Jurkat, Clone E6-1 (cell line): ENCODE measurements at regions not wholly inside any gene's neighbourhood (a gene's known extent, or its start where the extent isn't known, plus 50 kb on each side); places are given as distances from the start of the nearest gene placed in this dataset.
A peak's percentile ranks its signal among the peaks of the same experiment; 100 is the strongest.
"Not testable (repeated sequence)": the region's sequence is repeated elsewhere in the genome, so short reads cannot be mapped to it uniquely, and the experiment has no call there.

Source experiments
- DNase-seq: peaks from one replicate; pipeline ENCODE4 v3.0.0-alpha.2; 2011; ENCODE audit warnings: low read depth, low spot score
- H3K4me3 ChIP-seq: 2 replicates; pipeline ENCODE4 v1.5.1; 2011; ENCODE audit warnings: mild to moderate bottlenecking, low read length, control low read depth, moderate library complexity

- peak overlapping the region; percentile 15; the same call in 1 of the 2 replicates for H3K4me3 ChIP-seq
- DNase-seq, result not testable (repeated sequence)
Observed at GRCh38 chr20:1730981-1731711, 73.6 kb upstream of the SIRPG start.

- not testable (repeated sequence) for H3K4me3 ChIP-seq, DNase-seq
Observed at GRCh38 chr20:1727303-1727702, 69.7 kb upstream of the SIRPG start.

GRCh38 chr20:1724901-1725300 lies 67.3 kb upstream of the SIRPG start:
- DNase-seq, result no peak
- no peak overlapping the region for H3K4me3 ChIP-seq

GRCh38 chr20:1722513-1723050 lies 65.0 kb upstream of the SIRPG start:
- H3K4me3 ChIP-seq, result no peak overlapping the region

GRCh38 chr20:1721687-1722512 lies 64.3 kb upstream of the SIRPG start:
- H3K4me3 ChIP-seq, result no peak overlapping the region
- no peak for DNase-seq

More at GRCh38 chr20:1722513-1723050, 65.0 kb upstream of the SIRPG start:
- no peak for DNase-seq

GRCh38 chr20:1720845-1721475 lies 63.4 kb upstream of the SIRPG start:
- DNase-seq, result no peak
- no peak overlapping the region for H3K4me3 ChIP-seq

- H3K4me3 ChIP-seq, result no peak overlapping the region
- no peak for DNase-seq
Observed at GRCh38 chr20:1720226-1720625, 62.6 kb upstream of the SIRPG start.

GRCh38 chr20:1718604-1719384 lies 61.2 kb upstream of the SIRPG start:
- no peak for DNase-seq
- H3K4me3 ChIP-seq, result no peak overlapping the region

GRCh38 chr20:1712634-1713624 lies 55.4 kb upstream of the SIRPG start:
- no peak overlapping the region for H3K4me3 ChIP-seq
- no peak for DNase-seq

GRCh38 chr20:1711826-1712601 lies 54.4 kb upstream of the SIRPG start:
- no peak overlapping the region for H3K4me3 ChIP-seq
- no peak for DNase-seq

GRCh38 chr20:1711266-1711665 lies 53.7 kb upstream of the SIRPG start:
- no peak for DNase-seq
- no peak overlapping the region for H3K4me3 ChIP-seq

- H3K4me3 ChIP-seq, result no peak overlapping the region
- no peak for DNase-seq
Observed at GRCh38 chr20:1710484-1710883, 52.9 kb upstream of the SIRPG start.

GRCh38 chr20:1707588-1708449 lies 50.2 kb upstream of the SIRPG start:
- H3K4me3 ChIP-seq, result no peak overlapping the region
- peak; percentile 62 for DNase-seq
